Neutrophil (primary cell): ENCODE measurements at regions not wholly inside any gene's neighbourhood (a gene's known extent, or its start where the extent isn't known, plus 50 kb on each side); places are given as distances from the start of the nearest gene placed in this dataset.

ENCODE experiments used
- H3K27ac ChIP-seq: fragments of 200-600 bp; sonication (generic); 2 replicates; pipeline ENCODE4 v1.5.1; 2016; ENCODE audit warnings: mild to moderate bottlenecking, moderate library complexity
- H3K27me3 ChIP-seq: fragments of 200-600 bp; sonication (generic); 2 replicates; pipeline ENCODE4 v1.6.0; 2016; ENCODE audit warnings: mild to moderate bottlenecking
- H3K36me3 ChIP-seq: fragments of 200-600 bp; sonication (generic); 2 replicates; pipeline ENCODE4 v1.5.1; 2017
- H3K4me1 ChIP-seq, 2 experiments: fragments of 200-600 bp in 1 of 2; sonication (generic) in 1 of 2; 1 replicate in 1 of 2; 2 replicates in 1 of 2; pipeline versions ENCODE4 v1.5.1 to v1.6.1; 2013 to 2016; ENCODE audit warnings: low read depth in 1 of 2, low read length in 1 of 2, mild to moderate bottlenecking in 1 of 2, moderate library complexity in 1 of 2; ENCODE audit not compliant: control insufficient read depth in 1 of 2, insufficient read depth in 1 of 2
- H3K4me3 ChIP-seq, 2 experiments: fragments of 200-600 bp in 1 of 2; sonication (generic) in 1 of 2; 1 replicate in 1 of 2; 2 replicates in 1 of 2; pipeline ENCODE4 v1.5.1; 2013 to 2016; ENCODE audit warnings: low read depth in 1 of 2, low read length in 1 of 2, mild to moderate bottlenecking in 1 of 2, moderate library complexity in 1 of 2
- H3K9me3 ChIP-seq: fragments of 200-600 bp; sonication (generic); 2 replicates; pipeline ENCODE4 v1.5.1; 2016
- CTCF ChIP-seq: fragments of 200-600 bp; sonication (generic); IDR thresholded peaks from 2 replicates; pipeline ENCODE4 v1.5.1; 2016; ENCODE audit warnings: antibody characterized with exemption

- Histone ChIP-seq H3K27me3 (no peaks in the 10 kb centered on the region), H3K36me3 (no peaks in the 10 kb centered on the region), H3K4me3 (no peak overlapping the region), H3K9me3 (no peaks in the 10 kb centered on the region), H3K27ac (no peak overlapping the region), H3K4me1 (no peaks in the 10 kb centered on the region)
- no peak for TF ChIP-seq CTCF
Measured at GRCh38 chr3:124448954-124449353, 281.3 kb upstream of the UMPS start.

GRCh38 chr3:124450366-124450765, 279.9 kb upstream of the UMPS start:
- TF ChIP-seq CTCF: no peak

GRCh38 chr3:124451630-124452317, 278.5 kb upstream of the UMPS start:
- Histone ChIP-seq H3K4me1 (no peaks in the 10 kb centered on the region), H3K9me3 (no peaks in the 10 kb centered on the region), H3K27ac (no peak overlapping the region), H3K36me3 (no peaks in the 10 kb centered on the region), H3K4me3 (no peak overlapping the region), H3K27me3 (peaks cover 5% of the 10 kb centered on the region)
- no peak for TF ChIP-seq CTCF

More at GRCh38 chr3:124450366-124450765, 279.9 kb upstream of the UMPS start:
- Histone ChIP-seq H3K4me3 (no peak overlapping the region), H3K9me3 (no peaks in the 10 kb centered on the region), H3K27me3 (no peaks in the 10 kb centered on the region), H3K36me3 (no peaks in the 10 kb centered on the region), H3K27ac (no peak overlapping the region), H3K4me1 (no peaks in the 10 kb centered on the region)

- H3K27ac ChIP-seq: no peak overlapping the region
- H3K4me1 ChIP-seq: no peaks in the 10 kb centered on the region
- no peak overlapping the region for H3K4me3 ChIP-seq
- H3K9me3 ChIP-seq: no peaks in the 10 kb centered on the region
- H3K27me3 ChIP-seq: peaks cover 5% of the 10 kb centered on the region
- no peaks in the 10 kb centered on the region for H3K36me3 ChIP-seq
- no peak for TF ChIP-seq CTCF
Measured at GRCh38 chr3:124453189-124453588, 277.1 kb upstream of the UMPS start.

- Histone ChIP-seq H3K9me3 (no peaks in the 10 kb centered on the region), H3K4me1 (no peaks in the 10 kb centered on the region), H3K27me3 (peaks cover 13% of the 10 kb centered on the region), H3K36me3 (no peaks in the 10 kb centered on the region), H3K4me3 (no peak overlapping the region), H3K27ac (no peak overlapping the region)
- TF ChIP-seq CTCF: no peak
Measured at GRCh38 chr3:124455891-124456290, 274.4 kb upstream of the UMPS start.
